Motor neuron (in vitro differentiated cells): ENCODE measurements at regions not wholly inside any gene's neighbourhood (a gene's known extent, or its start where the extent isn't known, plus 50 kb on each side); places are given as distances from the start of the nearest gene placed in this dataset.

Source experiments
- ATAC-seq, 8 experiments: fragments of 200-7000 bp; cut with Tn5 transposase; replicated peaks in 6 of 8; 2 replicates each; pipeline ENCODE4 v1.8.0; 2021; ENCODE audit warnings: mild to moderate bottlenecking in 8 of 8, moderate library complexity in 8 of 8
- H3K27ac ChIP-seq, 2 donors: fragments of 250-450 bp; sonication (Bioruptor Pico); 2 replicates each; pipeline ENCODE4 v1.9.0; 2021; ENCODE audit warnings: antibody characterized with exemption in 2 of 2, mild to moderate bottlenecking in 2 of 2, moderate library complexity in 1 of 2
- H3K4me1 ChIP-seq, 2 donors: fragments of 250-450 bp; sonication (Bioruptor Pico); replicated peaks in 1 of 2; 2 replicates each; pipeline ENCODE4 v1.6.1; 2021; ENCODE audit warnings: antibody characterized with exemption in 2 of 2, mild to moderate bottlenecking in 2 of 2, moderate library complexity in 1 of 2
- H3K4me3 ChIP-seq, 5 donors: fragments of 250-450 bp; sonication (Bioruptor Pico); 2 replicates each; pipeline ENCODE4 v1.9.0; 2021; ENCODE audit warnings: antibody characterized with exemption in 5 of 5, mild to moderate bottlenecking in 5 of 5, moderate library complexity in 4 of 5
- WGBS, 10 experiments: fragments of 450-650 bp; shearing (Covaris generic); methylation state at CpG; one replicate each; pipeline ENCODE4 v1.0.0; 2022; 5-methylcytosine and 5-hydroxymethylcytosine counted together
- in situ Hi-C, 9 experiments: fragments of 400-800 bp; cut with MboI; loops; one replicate each; pipeline ENCODE4 v1.15.0; 2021; ENCODE audit warnings: low sequenced_read_pairs in 9 of 9, low pct_unique_long_range_greater_than_20kb in 2 of 9; ENCODE audit not compliant: unreplicated experiment in 9 of 9

GRCh38 chr4:152247271-152247975 is 288.5 kb downstream of the FBXW7 start:
- Histone ChIP-seq H3K4me3 (no peak overlapping the region), H3K27ac (no peak overlapping the region), H3K4me1 (peaks cover 0 to 18% of the 10 kb centered on the region in 2 donors)
- 53 to 100% (median 83%) methylated on average over 1 to 14 of the region's 19 CpGs; no CpG with 5 or more reads in 4 of the 10 experiments for WGBS, 10 experiments
- peak in 1 of 8 experiments; percentile 27 for ATAC-seq
- in situ Hi-C loops, result no loop called here

GRCh38 chr4:152246659-152247058 is 289.2 kb downstream of the FBXW7 start:
- no peak for ATAC-seq
- WGBS, 10 experiments, result 81 to 100% (median 87%) methylated on average over 3 to 10 of the region's 13 CpGs; no CpG with 5 or more reads in 3 of the 10 experiments
- in situ Hi-C loops, result no loop called here
- no peak overlapping the region for H3K4me3 ChIP-seq
- peaks cover 0 to 18% of the 10 kb centered on the region in 2 donors for H3K4me1 ChIP-seq
- H3K27ac ChIP-seq, result no peak overlapping the region

- H3K4me1 ChIP-seq, result peaks cover 0 to 18% of the 10 kb centered on the region in 2 donors
- no peak overlapping the region for H3K4me3 ChIP-seq
- peak in 2 of 8 experiments; percentile 65 to 66 for ATAC-seq
- 60 to 100% (median 93%) methylated on average over 1 of the region's 1 CpG; no CpG with 5 or more reads in 4 of the 10 experiments for WGBS, 10 experiments
- no peak overlapping the region for H3K27ac ChIP-seq
- in situ Hi-C loops, result no loop called here
These were observed 290.2 kb downstream of the FBXW7 start for GRCh38 chr4:152245680-152246079.

GRCh38 chr4:152244659-152245058 is 291.2 kb downstream of the FBXW7 start:
- H3K4me3 ChIP-seq, result no peak overlapping the region
- no peak for ATAC-seq
- peaks cover 0 to 18% of the 10 kb centered on the region in 2 donors for H3K4me1 ChIP-seq
- WGBS, 10 experiments, result 60 to 100% (median 100%) methylated on average over 1 to 2 of the region's 2 CpGs; no CpG with 5 or more reads in 3 of the 10 experiments
- peak overlapping the region in 1 of 2 donors; percentile 23 for H3K27ac ChIP-seq
- in situ Hi-C loops, result no loop called here

GRCh38 chr4:152243896-152244595 is 291.8 kb downstream of the FBXW7 start:
- in situ Hi-C loops, result no loop called here

GRCh38 chr4:152243206-152243605 is 292.7 kb downstream of the FBXW7 start:
- in situ Hi-C loops, result no loop called here
- no peak overlapping the region for H3K4me3 ChIP-seq
- no peak for ATAC-seq
- H3K27ac ChIP-seq, result no peak overlapping the region
- H3K4me1 ChIP-seq, result peaks cover 0 to 18% of the 10 kb centered on the region in 2 donors
- 74 to 100% (median 90%) methylated on average over 1 to 2 of the region's 2 CpGs; no CpG with 5 or more reads in 1 of the 10 experiments for WGBS, 10 experiments

More at GRCh38 chr4:152243896-152244595, 291.8 kb downstream of the FBXW7 start:
- peak overlapping the region in 1 of 2 donors; percentile 23 for H3K27ac ChIP-seq
- WGBS, 10 experiments, result 58 to 100% (median 83%) methylated on average over 1 to 7 of the region's 11 CpGs; no CpG with 5 or more reads in 2 of the 10 experiments
- H3K4me3 ChIP-seq, result no peak overlapping the region
- peak in 7 of 8 experiments; percentile 36 to 88 (median 78) for ATAC-seq
- H3K4me1 ChIP-seq, result peaks cover 0 to 18% of the 10 kb centered on the region in 2 donors

GRCh38 chr4:152240232-152240631 is 295.7 kb downstream of the FBXW7 start:
- no peak overlapping the region for H3K27ac ChIP-seq
- H3K4me1 ChIP-seq, result peaks cover 0 to 18% of the 10 kb centered on the region in 2 donors
- WGBS, 10 experiments, result 60 to 100% (median 100%) methylated on average over 1 of the region's 1 CpG; no CpG with 5 or more reads in 2 of the 10 experiments
- ATAC-seq, result no peak
- in situ Hi-C loops, result no loop called here
- H3K4me3 ChIP-seq, result no peak overlapping the region

- H3K4me1 ChIP-seq, result peaks cover 0 to 12% of the 10 kb centered on the region in 2 donors
- no peak overlapping the region for H3K27ac ChIP-seq
- ATAC-seq, result peak in 1 of 8 experiments; percentile 28
- no peak overlapping the region for H3K4me3 ChIP-seq
- in situ Hi-C loops, result no loop called here
These were observed 296.7 kb downstream of the FBXW7 start for GRCh38 chr4:152239216-152239615.

- no peaks in the 10 kb centered on the region for H3K4me1 ChIP-seq
- no peak overlapping the region for H3K4me3 ChIP-seq
- no peak for ATAC-seq
- WGBS, 10 experiments, result 14 to 100% (median 83%) methylated on average over 1 to 3 of the region's 3 CpGs
- H3K27ac ChIP-seq, result no peak overlapping the region
- in situ Hi-C loops, result no loop called here
These were observed 299.3 kb downstream of the FBXW7 start for GRCh38 chr4:152236519-152237056.

GRCh38 chr4:152235718-152236117 is 300.2 kb downstream of the FBXW7 start:
- 73 to 100% (median 93%) methylated on average over 1 to 3 of the region's 3 CpGs; no CpG with 5 or more reads in 1 of the 10 experiments for WGBS, 10 experiments
- H3K4me3 ChIP-seq, result no peak overlapping the region
- ATAC-seq, result no peak
- no peaks in the 10 kb centered on the region for H3K4me1 ChIP-seq
- in situ Hi-C loops, result no loop called here
- no peak overlapping the region for H3K27ac ChIP-seq

- in situ Hi-C loops, result no loop called here
- no peak for ATAC-seq
- WGBS, 10 experiments, result 40 to 100% (median 92%) methylated on average over 1 to 3 of the region's 3 CpGs; no CpG with 5 or more reads in 1 of the 10 experiments
- H3K4me3 ChIP-seq, result no peak overlapping the region
- no peak overlapping the region for H3K27ac ChIP-seq
- no peaks in the 10 kb centered on the region for H3K4me1 ChIP-seq
These were observed 301.3 kb downstream of the FBXW7 start for GRCh38 chr4:152234571-152234970.

- Histone ChIP-seq H3K27ac (no peak overlapping the region), H3K4me1 (no peaks in the 10 kb centered on the region), H3K4me3 (no peak overlapping the region)
- in situ Hi-C loops, result no loop called here
- 36 to 100% (median 82%) methylated on average over 1 to 2 of the region's 2 CpGs; no CpG with 5 or more reads in 1 of the 10 experiments for WGBS, 10 experiments
- peak in 3 of 8 experiments; percentile 36 to 80 (median 42) for ATAC-seq
These were observed 303.6 kb downstream of the FBXW7 start for GRCh38 chr4:152232271-152232670.

GRCh38 chr4:152229782-152230289 is 306.1 kb downstream of the FBXW7 start:
- no peak for ATAC-seq
- 70 to 100% (median 82%) methylated on average over 2 to 6 of the region's 6 CpGs; no CpG with 5 or more reads in 1 of the 10 experiments for WGBS, 10 experiments
- H3K27ac ChIP-seq, result no peak overlapping the region
- no peak overlapping the region for H3K4me3 ChIP-seq
- in situ Hi-C loops, result no loop called here
- peaks cover 0 to 3% of the 10 kb centered on the region in 2 donors for H3K4me1 ChIP-seq
